WTC11 (cell line): ENCODE measurements at regions not wholly inside any gene's neighbourhood (a gene's known extent, or its start where the extent isn't known, plus 50 kb on each side); places are given as distances from the start of the nearest gene placed in this dataset.

Experiments used
- RELA ChIP-seq: sonication (generic); formaldehyde crosslinking; IDR thresholded peaks from 2 replicates; pipeline ENCODE4 v1.8.1; 2022; ENCODE audit warnings: missing genetic modification reagents, mild to moderate bottlenecking, borderline replicate concordance
- SMAD3 ChIP-seq: sonication (generic); formaldehyde crosslinking; IDR thresholded peaks from 2 replicates; pipeline ENCODE4 v1.8.0; 2022; ENCODE audit warnings: missing genetic modification reagents, mild to moderate bottlenecking, borderline replicate concordance

DNA sequence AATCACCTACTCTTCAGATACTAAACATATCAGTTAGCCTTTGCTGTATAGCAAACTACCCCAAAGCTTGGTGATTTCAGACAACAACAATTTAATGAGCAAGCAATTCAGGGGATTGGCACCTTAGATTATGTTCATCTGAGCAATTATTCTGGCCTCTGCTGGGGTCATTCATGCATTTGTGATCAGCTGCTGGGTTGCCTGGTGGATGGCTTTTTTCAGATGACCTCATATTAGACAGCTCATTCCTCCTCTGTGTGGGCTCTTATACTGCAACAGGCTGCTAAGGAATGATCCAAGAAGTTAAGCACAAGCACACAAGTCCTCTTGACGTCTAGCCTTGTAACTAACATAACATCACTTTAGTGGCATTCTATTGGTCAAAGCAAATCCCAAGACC is 153.0 kb upstream of the PPP1R2C start:
- no peak for TF ChIP-seq RELA (CRISPR knock-in tag)
- no peak for TF ChIP-seq SMAD3 (CRISPR knock-in tag)
